SW480 (cell line): ENCODE measurements at regions not wholly inside any gene's neighbourhood (a gene's known extent, or its start where the extent isn't known, plus 50 kb on each side); places are given as distances from the start of the nearest gene placed in this dataset.
"Not testable (repeated sequence)": the region's sequence is repeated elsewhere in the genome, so short reads cannot be mapped to it uniquely, and the experiment has no call there.

Experiments used
- DNase-seq: peaks from one replicate; pipeline ENCODE4 v3.0.0-alpha.2; 2016; ENCODE audit warnings: low spot score

DNA sequence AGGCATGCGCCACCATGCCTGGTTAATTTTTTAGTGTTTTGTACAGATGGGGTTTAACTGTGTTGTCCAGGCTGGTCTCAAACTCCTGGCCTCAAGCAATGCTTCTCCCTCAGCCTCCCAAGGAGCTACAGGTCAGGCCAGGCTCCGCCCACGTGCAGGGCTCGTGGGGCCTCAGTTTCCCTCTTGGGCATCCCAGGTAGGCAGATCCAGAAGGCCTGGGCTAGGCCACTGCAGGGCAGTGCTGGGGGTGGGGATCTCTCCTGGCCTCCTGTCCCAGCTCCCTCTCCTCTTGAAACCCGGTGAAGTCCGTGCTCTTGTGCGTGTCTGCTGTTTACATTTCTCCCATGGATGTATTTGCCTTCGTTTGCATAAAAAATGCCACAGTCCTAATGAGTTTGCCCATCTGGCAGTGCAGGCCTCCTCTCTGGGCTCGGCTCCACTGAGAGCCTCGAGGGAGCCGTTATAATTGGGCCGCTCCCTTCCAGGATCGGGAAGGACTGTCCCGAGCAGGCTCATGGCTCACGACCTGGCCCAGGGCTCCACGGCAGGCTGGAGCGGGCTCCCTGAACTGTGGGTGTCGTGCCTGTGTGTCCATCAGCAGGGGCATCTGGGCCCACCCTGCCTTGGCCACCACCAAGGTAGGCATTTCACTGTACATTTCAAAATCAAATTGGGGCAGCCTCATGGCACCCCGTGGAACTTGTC, 52.6 kb upstream of the RUFY1 start:
- no peak for DNase-seq

GRCh38 chr5:179495906-179496455, 54.4 kb upstream of the RUFY1 start:
- DNase-seq, result no peak

DNA sequence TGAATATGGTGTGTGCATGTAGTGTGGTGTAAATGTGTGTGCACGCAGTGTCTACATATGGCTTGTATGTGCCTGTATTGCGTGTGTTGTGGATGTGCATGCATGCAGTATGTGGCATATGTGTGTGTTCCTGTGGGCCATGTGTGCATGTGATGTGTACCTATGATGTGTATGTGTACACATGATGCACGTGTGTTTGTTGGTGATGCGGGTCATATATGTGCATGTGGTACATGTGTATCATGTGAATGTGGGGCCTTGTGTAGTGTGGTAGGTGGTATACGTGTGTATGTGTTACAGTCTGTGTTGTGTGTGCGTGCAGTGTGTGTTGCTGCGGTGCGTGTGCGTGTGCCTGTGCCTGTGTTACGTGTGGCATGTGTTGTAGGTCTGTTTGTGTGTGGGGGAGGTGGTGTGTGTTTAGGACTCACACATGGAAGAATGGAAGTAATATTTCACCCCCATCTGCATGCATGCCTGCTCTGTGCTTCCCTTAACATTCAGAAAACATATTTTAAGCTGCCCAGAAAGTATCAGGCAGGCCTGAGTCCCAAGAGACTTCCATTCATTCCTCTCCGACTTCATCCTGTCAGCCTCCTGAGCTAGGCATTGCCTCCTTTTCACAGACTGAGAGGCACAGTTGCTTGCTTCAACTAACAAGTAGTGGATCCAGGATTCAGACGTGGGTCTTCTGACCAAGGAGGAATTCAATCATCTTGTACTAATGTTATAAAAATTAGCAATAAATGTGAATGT, 55.4 kb upstream of the RUFY1 start:
- DNase-seq, result no peak

DNA sequence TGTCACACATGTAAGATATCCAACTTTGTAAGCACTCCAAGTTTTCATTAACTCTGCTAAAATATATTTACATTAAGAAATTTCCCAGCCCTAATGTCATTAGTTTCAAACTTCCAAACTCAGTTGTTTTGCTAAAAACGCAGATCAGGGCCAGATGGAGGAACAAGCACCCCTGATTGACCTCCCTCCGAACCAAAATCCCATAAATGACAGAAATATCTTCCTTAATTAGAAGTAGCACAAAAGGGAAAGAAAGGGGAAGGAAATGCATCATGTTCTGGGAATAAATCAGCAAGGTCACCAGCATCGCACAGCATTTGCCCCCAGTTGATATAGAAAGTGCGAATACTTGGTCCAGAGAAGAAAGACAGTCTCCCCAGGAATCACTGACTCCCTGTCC, 61.4 kb upstream of the RUFY1 start:
- DNase-seq, result no peak

GRCh38 chr5:179488491-179488890, 61.9 kb upstream of the RUFY1 start:
- DNase-seq, result no peak

DNA sequence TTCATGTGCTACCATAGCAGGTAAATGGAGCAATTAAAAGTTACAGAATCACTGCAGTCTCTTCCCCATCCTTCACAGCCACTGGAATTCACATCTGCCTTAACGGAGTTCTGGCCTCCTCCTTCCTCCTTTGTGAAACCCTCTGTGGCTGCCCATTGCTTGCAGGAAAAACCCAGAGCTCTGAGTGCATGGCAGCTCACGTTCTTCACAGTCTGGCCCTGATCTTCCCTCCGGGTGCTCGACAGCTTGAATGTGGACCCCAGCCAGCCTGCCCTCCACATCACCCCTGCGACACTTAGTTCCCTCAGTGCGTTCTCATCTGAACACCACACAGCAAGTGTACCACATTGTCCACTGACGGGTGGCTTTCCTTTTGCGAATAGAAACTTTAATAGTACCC, 63.2 kb upstream of the RUFY1 start:
- no peak for DNase-seq

DNA sequence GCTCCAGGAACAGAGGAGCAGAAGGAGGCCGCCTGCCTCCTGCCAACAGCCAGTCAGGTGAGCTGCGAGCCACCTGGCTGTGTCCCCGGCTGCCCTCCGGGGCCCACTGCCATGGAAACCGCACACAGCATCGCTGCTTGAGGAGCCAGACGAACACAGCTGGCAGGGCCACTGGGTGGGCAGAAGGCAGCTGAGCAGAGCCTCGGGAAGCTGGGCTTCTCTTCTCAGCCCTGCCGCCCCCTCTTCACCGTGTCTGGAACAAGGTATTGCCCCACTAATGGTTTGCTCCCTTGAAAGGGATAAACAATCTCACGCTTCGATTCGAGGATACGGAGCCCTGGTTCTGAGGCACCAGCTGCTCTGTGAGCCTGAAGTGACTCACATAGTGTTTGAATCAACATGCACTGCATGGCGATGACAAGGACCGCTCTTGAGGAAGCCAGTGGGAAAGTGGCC, 63.7 kb upstream of the RUFY1 start:
- no peak for DNase-seq

DNA sequence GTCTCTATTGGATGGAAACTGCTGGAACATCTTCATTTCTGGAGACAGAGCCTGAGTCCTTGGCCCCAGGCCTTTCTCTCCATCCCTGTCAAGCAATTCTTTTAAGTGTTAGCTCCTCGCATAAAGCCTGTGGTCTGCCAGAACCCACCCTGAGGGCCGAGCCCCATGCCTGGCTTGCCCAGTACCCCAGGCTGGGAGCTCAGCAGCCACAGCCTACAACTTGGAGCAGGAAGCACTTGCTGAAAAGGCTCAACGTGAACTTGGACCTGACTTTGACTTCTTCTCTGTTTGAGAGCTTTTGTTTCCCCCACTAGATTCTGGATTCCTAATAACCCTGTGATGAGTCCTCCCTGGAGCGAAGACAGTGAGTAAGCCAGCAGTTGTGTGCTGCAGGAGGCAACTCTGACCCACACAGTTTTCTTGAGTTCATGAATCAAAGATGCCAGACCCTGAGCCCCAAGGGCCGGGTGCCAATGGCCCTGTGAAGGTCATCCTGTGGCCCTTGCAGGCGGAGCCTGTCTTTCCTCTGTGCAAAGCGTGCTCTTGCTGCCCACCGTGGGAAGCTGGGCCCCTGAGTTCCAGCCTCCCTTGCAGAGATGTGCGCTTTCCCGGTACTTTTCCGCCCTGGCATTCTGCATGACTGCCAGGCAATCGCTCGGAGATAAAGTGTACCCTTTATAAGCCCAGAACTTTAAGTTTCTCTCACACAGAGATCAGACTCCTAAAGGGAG, 64.3 kb upstream of the RUFY1 start:
- no peak for DNase-seq

DNA sequence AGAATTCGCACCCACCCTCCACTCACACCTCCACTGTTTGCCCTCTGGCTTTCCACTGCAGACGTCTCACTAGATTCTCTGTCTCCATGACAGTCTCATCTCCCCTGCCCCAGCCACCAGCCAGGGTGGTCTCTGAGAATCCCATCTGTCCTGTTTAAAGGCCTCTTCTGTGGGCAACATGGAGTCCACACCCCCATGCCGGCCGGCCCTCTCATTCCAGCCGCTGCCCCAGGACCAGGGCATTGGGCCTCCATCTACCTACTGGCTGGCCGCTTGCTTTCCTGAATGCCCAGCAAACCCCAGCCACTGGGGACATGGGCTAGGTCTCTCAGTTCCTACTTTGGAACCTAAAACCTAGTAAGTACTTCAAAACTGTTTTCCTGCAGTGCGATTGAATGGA, 65.6 kb upstream of the RUFY1 start:
- DNase-seq, result no peak

DNA sequence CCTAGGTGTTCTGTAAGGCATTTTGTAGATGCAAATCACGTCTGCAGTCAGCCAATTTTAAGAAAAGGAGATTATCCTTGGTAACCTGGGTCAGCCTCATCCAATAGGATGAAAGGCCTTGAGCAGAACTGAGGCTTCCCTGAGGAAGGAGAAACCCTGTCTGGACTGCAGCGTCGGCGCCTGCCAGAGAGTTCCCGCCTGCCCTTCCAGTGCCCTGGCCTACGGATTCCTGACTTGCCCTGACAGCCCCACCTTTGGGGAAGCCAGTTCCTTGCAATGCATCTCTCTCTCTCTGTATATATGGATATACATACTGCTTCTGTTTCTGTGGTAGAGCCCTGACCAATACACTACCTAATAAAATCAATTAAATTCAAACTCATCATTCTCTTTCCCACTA, 66.2 kb upstream of the RUFY1 start:
- DNase-seq, result no peak

DNA sequence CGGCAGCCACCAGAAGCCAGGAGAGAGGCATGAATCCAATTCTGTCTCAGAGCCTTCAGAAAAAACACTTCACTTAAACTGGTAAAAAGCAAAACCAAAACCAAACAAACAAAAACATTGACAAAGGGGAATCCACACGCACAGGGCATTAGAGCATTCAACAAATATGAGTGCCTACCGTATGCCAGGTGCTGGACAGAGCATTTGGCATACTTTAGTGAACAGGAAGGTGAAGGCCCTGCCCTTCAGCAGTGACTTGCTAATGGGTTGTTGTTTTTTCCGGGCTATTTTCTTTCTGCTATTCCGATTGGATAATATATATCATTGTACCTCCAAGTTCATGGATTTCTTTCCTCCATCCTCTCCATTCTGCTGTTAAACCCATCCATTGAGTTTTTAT, 71.7 kb upstream of the RUFY1 start:
- DNase-seq, result no peak

DNA sequence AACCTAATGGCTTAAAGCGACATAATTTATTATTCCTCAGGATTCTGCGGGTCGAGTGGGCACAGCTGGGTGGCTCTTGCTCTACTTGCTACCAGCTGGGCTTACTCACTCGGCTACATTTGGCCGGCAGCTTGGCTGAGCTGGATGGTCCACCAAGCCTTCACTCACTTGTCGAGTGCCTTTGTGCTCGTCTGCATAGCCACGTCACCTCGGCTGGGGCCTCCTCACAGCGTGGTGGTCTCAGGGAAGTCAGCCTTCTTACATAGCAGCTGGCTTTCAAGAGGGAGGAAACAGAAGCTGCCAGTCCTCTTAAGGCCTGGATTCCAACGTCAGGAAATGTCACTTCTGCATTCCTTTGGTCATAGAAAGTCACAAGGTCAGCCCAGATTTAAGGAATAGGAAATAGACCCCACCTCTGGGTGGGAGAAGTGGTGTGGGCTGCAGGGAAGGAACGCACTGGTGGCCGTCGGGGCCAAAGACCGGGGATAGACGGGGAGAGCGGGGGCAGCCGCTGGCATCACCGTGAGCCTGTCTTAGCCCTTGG, 75.1 kb upstream of the RUFY1 start:
- no peak for DNase-seq

DNA sequence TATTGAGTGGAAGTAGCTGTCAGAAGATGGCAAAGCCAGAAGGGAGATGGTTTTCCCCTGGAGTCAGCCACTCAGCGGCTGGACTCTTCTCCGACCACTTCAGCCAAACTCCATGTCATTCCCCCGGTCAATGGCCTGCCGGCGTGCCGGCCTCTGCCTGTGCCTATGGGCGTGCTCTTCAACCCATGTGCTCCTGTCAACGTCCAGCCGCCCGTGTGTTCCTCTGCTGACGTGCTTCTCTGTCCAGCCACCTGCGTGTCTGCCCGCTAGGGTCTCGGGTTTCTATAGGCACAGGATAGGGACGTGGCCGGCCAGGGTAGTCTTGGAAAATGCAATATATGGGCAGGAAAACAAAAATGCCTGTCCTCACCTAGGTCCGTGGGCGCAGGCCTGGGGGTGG, 77.7 kb upstream of the RUFY1 start:
- DNase-seq, result no peak

DNA sequence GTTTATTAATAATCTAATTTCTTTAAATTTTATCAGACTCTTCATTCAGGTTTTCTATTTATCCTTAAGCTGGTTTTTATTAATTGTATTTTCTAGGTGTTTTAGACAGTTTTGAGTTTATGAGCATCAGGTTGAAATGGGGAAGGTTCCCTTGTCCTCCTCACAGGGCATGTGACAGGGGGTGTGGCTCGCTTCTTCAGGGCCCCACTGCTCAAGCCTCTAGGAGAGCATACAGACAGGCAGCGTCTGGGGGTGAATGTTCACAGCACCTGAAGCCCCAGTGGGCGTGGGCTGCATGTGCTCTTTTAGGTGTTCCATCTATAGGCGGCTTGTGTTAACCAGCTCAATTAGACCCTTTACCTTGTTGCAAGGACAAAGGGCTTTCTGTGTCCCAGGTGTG, 78.2 kb upstream of the RUFY1 start:
- DNase-seq, result no peak

DNA sequence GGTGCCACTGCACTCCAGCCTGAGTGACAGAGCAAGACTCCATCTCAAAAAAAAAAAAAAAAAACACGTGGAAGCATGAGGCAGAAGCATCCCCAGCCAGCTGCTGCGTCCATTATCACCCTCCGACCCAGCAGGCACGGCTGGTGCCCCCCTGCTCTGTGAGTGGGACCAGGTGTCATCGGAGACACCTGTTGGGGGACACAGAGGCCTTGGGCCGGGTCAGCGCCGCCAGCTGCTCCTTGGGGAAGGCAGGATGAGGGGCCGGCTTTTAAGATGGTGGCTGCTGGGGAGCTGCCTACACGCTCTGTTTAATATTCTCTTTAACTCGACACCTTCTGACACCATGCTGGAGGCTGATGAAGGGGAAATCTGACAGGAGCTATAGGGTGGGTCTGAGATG, 80.2 kb upstream of the RUFY1 start:
- no peak for DNase-seq

GRCh38 chr5:179468696-179469095, 81.7 kb upstream of the RUFY1 start:
- DNase-seq, result no peak

GRCh38 chr5:179467441-179467840, 82.9 kb upstream of the RUFY1 start:
- no peak for DNase-seq

DNA sequence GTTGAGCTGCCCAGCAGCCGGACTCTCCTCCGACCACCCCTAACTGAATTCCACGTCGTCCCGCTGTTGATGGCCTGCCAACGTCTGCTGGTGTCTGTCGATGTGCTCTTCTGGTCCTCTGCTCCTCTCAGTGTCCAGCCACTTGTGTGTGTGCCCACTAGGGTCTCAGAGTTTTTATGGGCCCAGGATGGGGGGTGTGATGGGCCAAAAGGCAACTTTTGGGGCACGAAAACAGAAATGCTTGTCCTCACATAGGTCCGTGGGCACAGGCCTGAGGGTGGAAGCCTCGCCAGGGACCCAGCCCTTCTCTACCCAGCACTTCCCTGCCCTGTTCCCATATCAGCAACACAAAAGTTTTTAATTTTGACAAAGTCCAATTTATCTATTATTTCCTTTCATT, 85.7 kb upstream of the RUFY1 start:
- DNase-seq, result no peak

DNA sequence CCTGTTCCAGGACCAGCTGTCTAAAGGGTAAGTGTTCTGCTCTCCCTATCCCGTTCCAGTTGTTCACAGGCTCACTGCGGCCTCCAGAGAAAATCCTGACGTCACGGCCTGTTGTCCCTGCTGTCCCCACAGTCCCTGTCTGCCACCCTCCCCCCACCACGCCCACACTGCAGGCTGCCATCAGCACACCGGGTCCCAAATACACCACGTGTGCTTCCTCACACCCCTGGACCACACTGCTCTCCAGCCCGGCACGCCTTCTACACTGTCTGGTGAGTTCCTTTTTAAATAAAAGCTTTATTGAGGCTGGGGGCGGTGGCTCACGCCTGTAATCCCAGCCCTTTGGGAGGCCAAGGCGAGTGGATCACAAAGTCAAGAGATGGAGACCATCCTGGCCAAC, 88.3 kb upstream of the RUFY1 start:
- DNase-seq, result no peak

DNA sequence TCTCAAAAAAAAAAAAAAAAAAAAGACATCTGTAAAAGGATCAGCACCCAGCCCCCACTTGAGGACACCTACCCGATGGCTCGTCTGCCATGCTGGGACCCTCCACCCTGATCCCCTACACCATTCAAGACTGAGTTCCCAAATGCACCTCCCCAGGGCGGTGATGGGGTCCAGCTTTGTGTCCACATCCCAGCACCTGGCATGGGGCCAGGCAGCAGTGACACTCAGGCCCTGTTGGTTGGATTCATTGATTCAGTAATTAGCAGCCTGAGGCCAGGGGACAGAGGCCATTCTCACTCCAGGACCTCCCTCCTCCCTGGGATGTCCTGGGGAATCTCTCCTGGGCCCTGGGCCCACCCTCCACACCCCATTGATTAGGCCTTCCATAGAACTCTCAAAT, 88.8 kb upstream of the RUFY1 start:
- DNase-seq, result no peak

DNA sequence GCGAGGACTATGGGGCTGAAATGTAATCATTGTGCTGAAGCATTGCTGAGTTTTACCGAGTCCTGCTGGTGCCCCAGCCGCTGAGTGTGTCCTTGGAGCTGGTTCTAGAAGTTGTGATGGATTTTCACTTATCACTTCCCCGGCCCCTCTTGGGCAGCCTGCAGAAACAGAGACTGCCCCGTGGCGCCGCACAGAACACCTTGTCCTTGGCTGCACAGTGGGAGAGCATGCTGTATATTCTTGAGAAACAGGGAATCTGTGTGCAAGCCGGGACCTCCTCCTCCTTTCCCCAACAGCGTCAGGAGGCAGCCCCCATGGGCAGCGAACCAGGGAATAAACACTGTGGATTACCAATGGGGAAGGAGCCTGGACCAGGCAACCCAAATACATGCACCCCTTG, 90.6 kb upstream of the RUFY1 start:
- DNase-seq, result no peak

DNA sequence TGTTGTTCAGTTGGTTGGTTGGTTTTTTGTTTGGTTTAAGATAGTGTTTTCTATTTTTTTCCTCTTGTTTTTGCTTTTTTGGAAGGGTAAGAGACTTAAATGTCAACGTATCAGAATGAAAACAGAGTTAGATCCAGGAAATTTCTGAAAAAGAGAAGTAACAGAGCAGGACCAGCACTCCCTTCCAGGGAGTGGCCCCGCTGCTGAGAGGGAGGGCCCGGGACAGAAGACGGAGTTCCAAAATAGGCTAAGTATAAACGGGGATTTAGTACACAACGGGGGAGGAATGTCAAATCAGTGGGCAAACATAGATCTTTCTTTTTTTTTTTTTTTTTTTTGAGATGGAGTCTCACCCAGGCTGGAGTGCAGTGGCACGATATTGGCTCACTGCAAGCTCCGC, 92.7 kb upstream of the RUFY1 start:
- no peak for DNase-seq

DNA sequence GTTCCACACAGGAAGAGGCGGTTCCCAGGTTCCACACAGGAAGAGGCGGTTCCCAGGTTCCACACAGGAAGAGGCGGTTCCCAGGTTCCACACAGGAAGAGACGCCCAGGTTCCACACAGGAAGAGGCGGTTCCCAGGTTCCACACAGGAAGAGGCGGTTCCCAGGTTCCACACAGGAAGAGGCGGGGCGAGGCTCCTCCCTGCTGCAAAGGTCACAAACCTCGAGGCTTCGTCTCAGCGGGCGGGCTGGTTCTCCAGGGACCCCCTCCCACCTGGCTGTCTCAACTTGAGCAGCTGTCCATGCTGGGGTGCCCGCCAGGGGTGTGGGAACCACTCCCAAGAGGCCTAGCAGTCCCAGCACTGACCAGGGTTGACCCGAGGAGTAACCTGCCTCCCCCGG, 94.3 kb upstream of the RUFY1 start:
- not testable (repeated sequence) for DNase-seq
